GM21737 (cell line): ENCODE measurements at regions not wholly inside any gene's neighbourhood (a gene's known extent, or its start where the extent isn't known, plus 50 kb on each side); places are given as distances from the start of the nearest gene placed in this dataset.

ENCODE experiments used
- ATAC-seq: cut with Tn5 transposase; IDR thresholded peaks from one replicate; pipeline ENCODE4 v1.9.1; 2021; ENCODE audit warnings: mild to moderate bottlenecking, moderate library complexity; ENCODE audit not compliant: unreplicated experiment

- ATAC-seq: no peak
Observed at GRCh38 chr2:58686776-58687175, 445.7 kb upstream of the FANCL start.

GRCh38 chr2:58680755-58681310 is 439.7 kb upstream of the FANCL start:
- no peak for ATAC-seq

DNA sequence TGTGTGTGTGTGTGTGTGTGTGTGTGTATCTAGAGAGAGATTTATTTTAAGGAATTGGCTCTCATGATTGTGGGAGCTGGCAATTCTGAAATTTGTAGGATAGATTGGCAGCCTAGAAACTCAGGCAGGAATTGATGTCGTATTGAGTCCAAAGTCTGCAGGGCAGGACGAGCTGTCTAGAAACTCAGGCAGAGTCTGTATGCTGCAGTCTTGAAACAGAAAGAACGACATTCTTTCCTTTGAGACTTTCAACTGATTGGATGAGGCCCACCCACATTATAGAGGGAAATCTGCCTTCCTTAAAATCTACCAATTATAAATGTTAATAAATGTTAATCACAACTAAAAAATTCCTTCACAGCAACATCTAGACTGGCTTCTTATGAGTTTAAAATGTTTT is 436.6 kb upstream of the FANCL start:
- no peak for ATAC-seq

DNA sequence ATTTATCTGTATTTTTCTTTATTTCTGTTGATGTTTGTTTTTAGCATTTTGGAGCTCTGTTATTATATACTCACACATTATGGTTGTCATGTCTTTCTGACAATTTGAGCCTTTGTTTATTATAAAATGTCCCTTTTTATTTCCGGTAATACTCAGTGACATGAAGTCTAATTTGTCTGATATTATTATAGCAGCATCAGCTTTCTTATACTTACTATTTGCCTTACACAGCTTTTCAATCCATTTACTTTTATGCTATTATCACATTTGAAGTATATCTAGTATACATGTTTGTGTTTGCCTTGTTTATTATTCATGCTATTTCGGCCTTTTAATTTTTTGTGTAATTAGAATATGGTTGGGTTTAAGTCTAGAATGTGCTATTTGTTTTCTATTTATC is 430.6 kb upstream of the FANCL start:
- ATAC-seq: no peak

- ATAC-seq: no peak
Observed at GRCh38 chr2:58669998-58670397, 428.9 kb upstream of the FANCL start.

DNA sequence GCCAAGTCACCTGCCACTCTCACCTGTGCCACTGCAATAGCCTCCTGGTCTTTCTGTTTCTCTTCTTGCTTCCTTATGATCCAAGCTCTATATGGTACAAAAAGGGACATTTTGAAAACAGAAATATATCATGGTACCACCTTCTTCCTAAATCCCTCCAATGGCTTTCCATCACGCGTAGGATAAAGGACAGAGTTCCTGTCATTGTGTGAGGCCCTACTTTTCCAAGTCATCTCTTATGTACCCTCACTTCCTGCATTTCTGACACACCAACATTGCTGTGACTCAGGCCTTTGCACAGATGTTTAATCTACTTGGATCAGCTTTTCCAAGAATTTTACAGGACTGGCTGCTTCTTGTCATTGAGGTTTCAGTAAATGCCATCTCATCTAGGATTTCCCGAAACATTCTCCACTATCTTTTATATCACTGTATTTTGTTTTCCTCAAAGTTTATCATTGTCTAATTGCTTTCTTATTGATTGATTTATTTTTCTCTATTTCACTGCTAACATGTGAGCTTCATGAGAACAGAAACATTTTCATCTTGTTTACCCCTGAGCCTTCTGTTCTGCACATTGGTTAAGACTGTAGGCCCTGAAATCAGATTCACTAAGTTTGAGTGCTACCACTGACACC is 426.1 kb upstream of the FANCL start:
- ATAC-seq: no peak

GRCh38 chr2:58666323-58666970 is 425.3 kb upstream of the FANCL start:
- no peak for ATAC-seq

DNA sequence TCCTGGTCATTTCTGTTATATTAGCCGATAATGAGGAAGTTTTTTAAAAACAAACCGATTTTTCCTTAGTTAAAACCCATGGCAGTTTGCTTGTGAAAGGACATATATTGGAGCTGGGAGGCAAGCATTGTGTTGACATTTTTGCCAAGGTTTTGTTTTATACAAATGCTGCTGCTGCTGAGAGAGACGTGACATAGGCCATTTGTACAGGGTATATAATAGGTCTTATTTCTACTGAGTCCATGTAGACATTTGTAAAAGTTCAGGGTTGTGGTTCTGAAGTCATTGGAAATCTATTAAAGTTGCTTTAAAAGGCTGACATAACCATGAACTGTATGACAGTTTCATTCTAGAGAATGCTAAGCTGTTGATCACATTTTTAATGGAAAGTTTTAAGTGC is 424.0 kb upstream of the FANCL start:
- ATAC-seq: no peak

DNA sequence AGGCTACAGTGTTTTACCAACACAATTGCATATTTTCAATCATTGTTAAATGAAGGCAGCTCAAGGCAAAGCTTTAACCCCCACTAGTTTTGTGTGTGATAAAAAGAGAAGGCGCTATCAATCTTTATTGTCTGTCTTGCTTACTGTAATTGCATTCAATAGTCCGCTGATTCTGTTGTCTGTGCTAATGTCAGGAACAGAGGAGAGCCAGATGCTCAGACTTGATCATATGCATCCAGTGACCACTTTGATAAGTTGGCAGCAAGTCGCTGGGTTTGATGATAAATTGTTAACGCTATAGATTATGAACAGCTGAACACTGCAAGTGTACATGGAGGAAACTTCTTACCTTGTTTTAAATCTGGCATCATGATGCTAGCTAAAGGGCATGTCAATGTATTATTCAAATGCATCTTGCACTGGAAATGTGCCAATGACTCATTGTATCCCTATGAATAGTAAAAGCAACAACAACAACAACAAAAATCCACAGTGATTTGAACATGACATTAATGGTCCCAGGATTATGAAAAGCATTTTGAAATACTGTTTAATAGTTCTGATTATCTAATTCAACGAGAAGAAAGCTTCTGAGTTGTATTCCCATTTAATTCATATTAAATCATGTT is 423.5 kb upstream of the FANCL start:
- ATAC-seq: no peak

- no peak for ATAC-seq
Observed at GRCh38 chr2:58660046-58660445, 418.9 kb upstream of the FANCL start.

- no peak for ATAC-seq
Observed at GRCh38 chr2:58655152-58655551, 414.0 kb upstream of the FANCL start.

DNA sequence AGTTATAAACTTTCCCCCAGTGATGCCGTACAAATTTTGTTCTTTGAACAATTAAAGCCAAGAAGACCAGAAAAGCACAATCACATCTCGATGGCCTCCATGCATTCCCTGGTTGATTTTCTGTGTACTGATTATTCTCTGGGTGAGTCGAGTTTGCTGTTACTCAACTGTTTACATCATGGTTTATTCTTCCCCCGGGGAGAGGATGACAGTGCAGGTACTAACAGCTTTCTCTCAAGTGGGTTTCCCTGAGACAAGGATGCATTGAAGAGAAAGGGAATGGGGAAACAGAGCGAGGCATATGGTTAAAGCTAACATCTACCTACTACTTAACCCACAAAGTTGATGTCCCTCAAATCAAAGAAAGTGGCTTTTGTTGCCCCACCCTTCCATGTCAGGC is 410.8 kb upstream of the FANCL start:
- ATAC-seq: no peak

GRCh38 chr2:58650781-58651180 is 409.7 kb upstream of the FANCL start:
- ATAC-seq: no peak

DNA sequence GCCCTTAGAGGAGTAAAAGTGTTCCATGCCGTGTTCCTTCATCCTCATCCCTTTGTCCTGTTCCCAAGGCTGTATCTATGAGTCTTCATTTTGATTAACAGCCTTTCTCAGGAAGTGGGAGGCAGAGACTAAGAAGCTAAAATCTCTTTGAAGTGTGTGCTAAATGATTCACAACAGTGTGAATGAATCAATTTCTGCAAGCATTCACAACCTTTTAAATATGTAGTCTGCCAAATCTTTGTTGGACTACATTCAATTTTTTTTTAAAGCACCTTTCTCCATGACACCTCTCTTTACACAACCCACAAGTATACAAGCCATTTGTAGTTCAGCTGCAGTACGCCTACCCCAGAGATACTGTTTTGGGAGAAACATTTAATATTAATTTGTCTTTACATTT is 408.6 kb upstream of the FANCL start:
- no peak for ATAC-seq

- no peak for ATAC-seq
Observed at GRCh38 chr2:58645017-58645416, 403.9 kb upstream of the FANCL start.

GRCh38 chr2:58644451-58644850 is 403.3 kb upstream of the FANCL start:
- no peak for ATAC-seq

- no peak for ATAC-seq
Observed at GRCh38 chr2:58641001-58641400, 399.9 kb upstream of the FANCL start.

- ATAC-seq: no peak
Observed at GRCh38 chr2:58640042-58640441, 398.9 kb upstream of the FANCL start.

DNA sequence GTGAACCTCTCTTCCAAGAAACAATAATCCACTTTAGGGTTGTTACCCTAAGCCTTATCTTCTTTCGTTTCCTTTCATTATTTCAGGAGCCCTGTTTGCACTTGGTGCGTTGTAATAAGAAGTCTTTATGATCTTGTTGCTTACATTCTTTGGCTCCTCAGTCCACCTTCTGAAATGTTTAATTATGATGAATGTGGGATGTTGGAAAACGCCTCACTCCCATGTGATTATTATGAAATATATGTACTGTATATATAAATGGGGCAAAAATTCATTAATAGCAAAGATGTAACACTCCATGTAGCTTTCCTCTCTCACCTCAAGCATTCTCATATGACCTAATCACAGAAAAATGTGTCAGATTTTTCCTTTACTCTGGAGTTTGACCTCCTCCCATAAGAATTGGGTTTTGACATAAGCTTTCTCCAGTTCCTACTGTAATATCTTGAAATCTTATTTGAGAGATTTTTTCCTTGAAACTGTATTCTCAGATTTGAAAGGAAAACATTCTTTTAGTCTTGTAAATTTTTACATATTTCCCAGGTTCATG is 397.2 kb upstream of the FANCL start:
- no peak for ATAC-seq

DNA sequence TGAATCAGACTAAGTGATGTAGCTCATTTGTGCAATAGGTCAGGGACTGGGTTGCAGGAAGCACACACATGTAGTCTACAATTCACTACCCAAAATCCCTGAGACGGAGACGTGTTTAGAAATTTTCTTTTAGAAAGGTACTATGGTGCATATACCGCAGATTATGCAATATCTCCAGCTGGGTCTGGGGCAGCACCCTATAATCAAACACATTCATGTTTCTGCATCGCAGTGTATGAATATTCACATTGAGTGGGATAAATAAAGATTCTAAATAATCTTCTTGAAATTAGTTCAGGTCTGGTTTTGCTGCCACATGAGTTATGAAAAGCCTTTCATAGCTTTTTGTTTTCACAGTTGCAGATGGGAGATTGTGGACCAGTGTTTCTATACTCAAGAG is 395.7 kb upstream of the FANCL start:
- no peak for ATAC-seq

GRCh38 chr2:58635801-58636375 is 394.8 kb upstream of the FANCL start:
- ATAC-seq: no peak
